HL-60 (cell line): ENCODE measurements at regions not wholly inside any gene's neighbourhood (a gene's known extent, or its start where the extent isn't known, plus 50 kb on each side); places are given as distances from the start of the nearest gene placed in this dataset.

Source experiments
- DNase-seq, 2 experiments: peaks; one replicate each; pipeline ENCODE4 v3.0.0-alpha.2; 2010 to 2020; ENCODE audit warnings: low read depth in 1 of 2, low spot score in 1 of 2
- H3K27ac ChIP-seq: fragments of 250-450 bp; sonication (Bioruptor Pico); replicated peaks from 2 replicates; pipeline ENCODE4 v1.5.1; 2020; ENCODE audit warnings: mild to moderate bottlenecking, moderate library complexity
- H3K27me3 ChIP-seq: fragments of 250-450 bp; sonication (Bioruptor Pico); 2 replicates; pipeline ENCODE4 v1.5.1; 2021; ENCODE audit warnings: mild to moderate bottlenecking, moderate library complexity; ENCODE audit not compliant: insufficient read depth, poor library complexity, severe bottlenecking
- H3K4me3 ChIP-seq: replicated peaks from 2 replicates; pipeline ENCODE4 v1.5.1; 2011; ENCODE audit warnings: mild to moderate bottlenecking, control low read depth, low read length; ENCODE audit not compliant: insufficient read depth
- GABPA ChIP-seq: IDR thresholded peaks from 2 replicates; pipeline ENCODE4 v1.6.1; 2012; ENCODE audit warnings: low read depth
- POLR2AphosphoS5 ChIP-seq: IDR thresholded peaks from 2 replicates; pipeline ENCODE4 v1.6.1; 2012; ENCODE audit warnings: low read depth
- SPI1 ChIP-seq: IDR thresholded peaks from 2 replicates; pipeline ENCODE4 v1.6.1; 2012; ENCODE audit warnings: low read depth, mild to moderate bottlenecking, borderline replicate concordance
- TF ChIP-seq, protein P1 (sequence below): IDR thresholded peaks from 2 replicates; pipeline ENCODE4 v1.6.1; 2012; ENCODE audit warnings: low read depth; ENCODE audit not compliant: insufficient replicate concordance
- TF ChIP-seq, protein P2 (sequence below): IDR thresholded peaks from one replicate; pipeline ENCODE4 v1.5.1; 2011; ENCODE audit warnings: low read length, control low read depth, inconsistent platforms; ENCODE audit not compliant: insufficient read depth

DNA sequence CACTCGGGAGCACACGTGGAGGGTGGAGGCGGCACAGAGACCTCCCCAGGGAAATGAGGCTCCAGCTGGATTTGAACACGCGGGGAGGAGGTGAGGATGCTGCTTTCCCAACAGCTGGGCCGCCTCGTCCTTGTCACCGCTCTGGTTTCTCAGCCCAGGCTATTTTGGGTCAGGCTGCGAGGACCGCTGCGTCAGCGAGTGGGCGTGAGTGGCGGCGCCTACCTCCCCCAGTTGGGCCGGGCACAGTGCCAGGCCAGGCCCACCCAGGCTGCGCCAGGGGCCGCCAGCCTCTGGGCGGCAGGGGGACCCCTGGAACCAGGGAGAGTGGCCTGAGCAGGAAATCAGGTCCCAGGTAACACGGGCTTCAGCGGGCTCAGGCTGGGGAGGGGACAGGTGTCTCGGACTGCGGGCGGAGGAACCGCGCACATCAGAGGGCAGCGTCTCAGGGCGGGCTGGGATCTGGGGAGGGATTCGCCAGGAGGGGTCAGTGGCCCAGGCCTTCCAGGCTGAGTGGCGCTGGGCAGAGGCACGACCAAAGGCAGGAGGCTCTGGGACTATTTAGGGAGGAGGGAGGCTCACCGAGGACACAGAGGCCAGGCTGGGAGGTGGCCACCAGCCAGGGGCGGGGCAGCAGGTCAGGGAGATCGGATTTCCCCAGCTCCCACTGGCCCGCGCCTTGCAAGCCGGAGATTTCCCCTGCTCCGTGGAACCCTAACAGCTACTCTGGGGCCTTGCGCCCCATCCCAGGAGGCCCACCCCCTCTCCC is 125.2 kb upstream of the RET start:
- DNase-seq, result no peak
- no peak overlapping the region for H3K27ac ChIP-seq
- TF ChIP-seq SPI1, result no peak
- no peak for TF ChIP-seq POLR2AphosphoS5
- TF ChIP-seq GABPA, result no peak
- TF ChIP-seq, protein P1, sequence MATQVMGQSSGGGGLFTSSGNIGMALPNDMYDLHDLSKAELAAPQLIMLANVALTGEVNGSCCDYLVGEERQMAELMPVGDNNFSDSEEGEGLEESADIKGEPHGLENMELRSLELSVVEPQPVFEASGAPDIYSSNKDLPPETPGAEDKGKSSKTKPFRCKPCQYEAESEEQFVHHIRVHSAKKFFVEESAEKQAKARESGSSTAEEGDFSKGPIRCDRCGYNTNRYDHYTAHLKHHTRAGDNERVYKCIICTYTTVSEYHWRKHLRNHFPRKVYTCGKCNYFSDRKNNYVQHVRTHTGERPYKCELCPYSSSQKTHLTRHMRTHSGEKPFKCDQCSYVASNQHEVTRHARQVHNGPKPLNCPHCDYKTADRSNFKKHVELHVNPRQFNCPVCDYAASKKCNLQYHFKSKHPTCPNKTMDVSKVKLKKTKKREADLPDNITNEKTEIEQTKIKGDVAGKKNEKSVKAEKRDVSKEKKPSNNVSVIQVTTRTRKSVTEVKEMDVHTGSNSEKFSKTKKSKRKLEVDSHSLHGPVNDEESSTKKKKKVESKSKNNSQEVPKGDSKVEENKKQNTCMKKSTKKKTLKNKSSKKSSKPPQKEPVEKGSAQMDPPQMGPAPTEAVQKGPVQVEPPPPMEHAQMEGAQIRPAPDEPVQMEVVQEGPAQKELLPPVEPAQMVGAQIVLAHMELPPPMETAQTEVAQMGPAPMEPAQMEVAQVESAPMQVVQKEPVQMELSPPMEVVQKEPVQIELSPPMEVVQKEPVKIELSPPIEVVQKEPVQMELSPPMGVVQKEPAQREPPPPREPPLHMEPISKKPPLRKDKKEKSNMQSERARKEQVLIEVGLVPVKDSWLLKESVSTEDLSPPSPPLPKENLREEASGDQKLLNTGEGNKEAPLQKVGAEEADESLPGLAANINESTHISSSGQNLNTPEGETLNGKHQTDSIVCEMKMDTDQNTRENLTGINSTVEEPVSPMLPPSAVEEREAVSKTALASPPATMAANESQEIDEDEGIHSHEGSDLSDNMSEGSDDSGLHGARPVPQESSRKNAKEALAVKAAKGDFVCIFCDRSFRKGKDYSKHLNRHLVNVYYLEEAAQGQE, result no peak
- TF ChIP-seq, protein P2, sequence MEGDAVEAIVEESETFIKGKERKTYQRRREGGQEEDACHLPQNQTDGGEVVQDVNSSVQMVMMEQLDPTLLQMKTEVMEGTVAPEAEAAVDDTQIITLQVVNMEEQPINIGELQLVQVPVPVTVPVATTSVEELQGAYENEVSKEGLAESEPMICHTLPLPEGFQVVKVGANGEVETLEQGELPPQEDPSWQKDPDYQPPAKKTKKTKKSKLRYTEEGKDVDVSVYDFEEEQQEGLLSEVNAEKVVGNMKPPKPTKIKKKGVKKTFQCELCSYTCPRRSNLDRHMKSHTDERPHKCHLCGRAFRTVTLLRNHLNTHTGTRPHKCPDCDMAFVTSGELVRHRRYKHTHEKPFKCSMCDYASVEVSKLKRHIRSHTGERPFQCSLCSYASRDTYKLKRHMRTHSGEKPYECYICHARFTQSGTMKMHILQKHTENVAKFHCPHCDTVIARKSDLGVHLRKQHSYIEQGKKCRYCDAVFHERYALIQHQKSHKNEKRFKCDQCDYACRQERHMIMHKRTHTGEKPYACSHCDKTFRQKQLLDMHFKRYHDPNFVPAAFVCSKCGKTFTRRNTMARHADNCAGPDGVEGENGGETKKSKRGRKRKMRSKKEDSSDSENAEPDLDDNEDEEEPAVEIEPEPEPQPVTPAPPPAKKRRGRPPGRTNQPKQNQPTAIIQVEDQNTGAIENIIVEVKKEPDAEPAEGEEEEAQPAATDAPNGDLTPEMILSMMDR, result no peak
- H3K4me3 ChIP-seq, result no peak overlapping the region
- H3K27me3 ChIP-seq, result no peaks in the 10 kb centered on the region

DNA sequence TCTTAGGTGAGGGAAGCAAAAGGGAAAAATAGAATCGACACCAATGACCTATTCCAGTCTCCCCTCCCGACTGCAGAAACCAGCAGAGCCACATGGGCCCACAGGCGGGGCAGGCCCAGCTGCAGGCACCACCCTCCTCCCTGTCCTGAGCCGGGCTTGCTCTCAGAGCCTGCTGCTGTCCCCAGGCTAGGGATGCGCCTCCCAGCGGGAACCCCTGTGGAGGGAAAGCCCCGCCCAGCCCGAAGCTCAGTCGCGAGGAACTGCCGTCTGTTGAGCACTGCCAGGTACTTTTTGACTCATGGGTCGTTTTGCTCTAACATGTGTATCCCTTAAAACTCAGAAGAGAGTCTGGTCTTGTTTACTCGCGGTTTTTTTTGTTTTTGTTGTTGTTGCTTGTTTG is 124.5 kb upstream of the RET start:
- Histone ChIP-seq H3K4me3 (no peak overlapping the region), H3K27ac (no peak overlapping the region), H3K27me3 (no peaks in the 10 kb centered on the region)
- TF ChIP-seq SPI1, result no peak
- no peak for DNase-seq

DNA sequence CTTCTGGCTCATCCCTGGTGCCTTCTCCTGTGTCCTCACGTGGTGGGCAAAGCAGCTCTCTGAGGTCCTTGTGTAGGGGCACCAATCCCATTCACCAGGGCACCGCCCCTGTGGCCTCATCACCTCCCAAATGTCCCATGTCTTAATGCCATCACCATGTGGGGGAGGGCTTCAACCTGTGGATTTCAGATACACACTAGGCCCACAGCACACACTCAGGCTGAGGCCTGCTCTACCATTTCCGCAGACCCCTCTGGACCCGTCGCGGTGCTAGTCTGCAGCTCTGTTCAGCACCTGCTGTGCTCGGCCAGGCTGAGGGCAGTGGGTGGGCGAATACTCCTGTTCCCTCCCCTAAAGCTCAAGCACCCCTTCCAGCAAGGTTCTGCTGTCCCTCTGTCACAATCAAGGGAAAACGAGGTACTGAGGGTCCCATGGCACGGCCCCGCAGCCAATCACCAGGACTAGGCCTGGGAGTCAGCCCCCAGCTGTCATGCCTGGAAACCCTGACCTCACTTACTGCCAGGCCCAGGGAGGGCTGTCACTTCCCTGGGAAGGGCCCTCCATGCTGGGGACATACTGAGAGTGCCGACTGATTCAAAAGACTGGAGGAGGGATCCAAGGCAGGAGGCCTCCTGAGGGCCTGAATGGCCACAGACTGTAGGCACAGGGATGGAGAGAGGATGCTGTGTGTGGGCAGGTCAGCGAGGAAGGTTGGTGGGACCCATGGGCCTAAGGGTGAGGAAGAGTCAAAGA is 123.8 kb upstream of the RET start:
- TF ChIP-seq, protein P2, result no peak
- TF ChIP-seq, protein P1, result no peak
- TF ChIP-seq POLR2AphosphoS5 (no peak), SPI1 (no peak), GABPA (no peak)
- Histone ChIP-seq H3K27ac (no peak overlapping the region), H3K4me3 (no peak overlapping the region), H3K27me3 (no peaks in the 10 kb centered on the region)
- DNase-seq, result no peak

DNA sequence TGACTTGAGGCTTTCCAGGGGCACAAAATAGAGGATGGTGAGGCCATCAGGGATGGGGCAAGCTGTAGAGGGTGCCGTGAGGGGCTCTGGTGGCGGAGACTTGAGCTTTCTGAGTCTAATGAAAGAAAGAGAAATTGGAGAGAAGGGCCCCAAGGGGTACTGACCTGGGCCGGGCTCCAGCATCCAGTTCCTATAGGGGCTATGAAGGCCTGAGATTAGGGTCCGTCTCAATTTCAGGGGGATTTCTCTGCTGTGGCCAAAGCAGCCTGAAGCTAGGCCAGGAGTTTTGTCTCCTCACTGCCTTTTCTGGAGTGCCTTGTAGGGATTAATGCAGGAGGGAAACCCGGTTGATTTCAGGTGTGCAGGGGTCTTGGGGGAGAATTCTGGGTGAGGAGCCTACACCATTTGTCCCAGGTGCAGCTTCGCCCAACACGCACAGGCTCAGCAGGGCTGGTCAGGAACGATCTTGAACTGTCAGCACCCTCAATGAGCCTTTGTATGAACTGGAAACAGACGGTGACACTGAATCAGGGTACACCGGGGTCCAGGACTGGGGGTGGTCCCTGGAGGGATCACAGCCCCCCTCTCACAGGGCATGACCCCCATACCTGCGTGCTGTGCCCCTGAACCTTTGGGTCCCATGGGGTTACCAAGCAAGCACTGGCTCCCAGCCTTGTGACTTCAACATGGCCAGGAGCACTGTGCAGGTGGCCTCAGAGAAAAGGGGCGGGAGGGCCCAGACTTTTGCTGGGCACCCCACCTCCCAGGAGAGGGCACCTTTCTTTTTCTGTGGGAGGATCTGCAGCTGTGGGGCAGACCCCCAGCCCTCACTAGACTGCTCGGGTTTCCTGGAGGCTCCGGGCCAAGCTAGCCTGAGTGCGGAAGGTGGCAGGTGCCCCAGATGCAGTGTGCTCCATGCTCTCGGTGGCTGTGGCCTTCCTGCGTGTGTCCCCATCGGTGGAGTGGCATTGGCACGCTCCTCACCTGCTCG is 122.9 kb upstream of the RET start:
- TF ChIP-seq POLR2AphosphoS5, result no peak
- TF ChIP-seq, protein P1, result no peak
- TF ChIP-seq, protein P2, result no peak
- no peak for TF ChIP-seq GABPA
- TF ChIP-seq SPI1, result no peak
- H3K27me3 ChIP-seq, result no peaks in the 10 kb centered on the region

More for the DNA sequence above, 122.9 kb upstream of the RET start:
- Histone ChIP-seq H3K4me3 (no peak overlapping the region), H3K27ac (no peak overlapping the region)
- no peak for DNase-seq
